ENCODE measurements at regions not wholly inside any gene's neighbourhood (a gene's known extent, or its start where the extent isn't known, plus 50 kb on each side); places are given as distances from the start of the nearest gene placed in this dataset.

- 96% methylated on average over 15 of the region's 15 CpGs for WGBS (ENCODE audit: insufficient coverage)
- intact Hi-C loops (cut with micrococcal nuclease) = no loop called here
- Mint-ChIP-seq H3K27me3 (ENCODE audit: low read depth in 3 of 3) (peaks cover 0 to 2% (median 0%) of the 10 kb centered on the region in 3 donors), H3K4me1 (no peaks in the 10 kb centered on the region), H3K36me3 (no peaks in the 10 kb centered on the region), H3K4me3 (no peak overlapping the region), H3K27ac (no peak overlapping the region), H3K9me3 (peaks cover 0 to 7% (median 0%) of the 10 kb centered on the region in 7 donors)
- TF ChIP-seq CTCF (IDR thresholded peaks at IDR 0.05) = no peak
- Histone ChIP-seq H3K9ac (ENCODE audit: insufficient read depth, low read length, poor library complexity, severe bottlenecking) (no peak overlapping the region), H3K27me3 (ENCODE audit: control insufficient read depth in 2 of 2, insufficient read depth in 2 of 2, low read length in 2 of 2) (no peaks in the 10 kb centered on the region), H3K36me3 (replicated peaks in 1 of 2; ENCODE audit: control insufficient read depth in 1 of 2, insufficient read depth in 2 of 2, low read length in 2 of 2) (no peaks in the 10 kb centered on the region), H3K79me2 (ENCODE audit: insufficient read depth, low read length) (no peaks in the 10 kb centered on the region), H4K20me1 (ENCODE audit: insufficient read depth, low read length) (no peaks in the 10 kb centered on the region), H3K9me3 (replicated peaks in 1 of 2; ENCODE audit: control insufficient read depth in 1 of 2, insufficient read depth in 1 of 2, low read length in 2 of 2) (no peaks in the 10 kb centered on the region), H3K27ac (ENCODE audit: low read depth in 1 of 2, low read length in 2 of 2) (no peak overlapping the region), H3K4me2 (replicated peaks; ENCODE audit: extremely low read depth, low read length, poor library complexity, severe bottlenecking) (no peak overlapping the region), H3K4me1 (ENCODE audit: control insufficient read depth in 1 of 2, insufficient read depth in 2 of 2, low read length in 2 of 2) (no peaks in the 10 kb centered on the region), H2AFZ (ENCODE audit: insufficient read depth, low read depth, low read length, poor library complexity, severe bottlenecking) (no peak overlapping the region), H3K4me3 (replicated peaks in 1 of 3; ENCODE audit: low read depth in 2 of 3, low read length in 3 of 3) (no peak overlapping the region)
- DNase-seq = no peak
Observed at GRCh38 chr11:42066113-42066512, 606.7 kb upstream of the LRRC4C start.

- no peak overlapping the region for H3K27ac ChIP-seq (ENCODE audit: low read depth in 1 of 2, low read length in 2 of 2)
- no peak overlapping the region for H3K4me2 ChIP-seq (replicated peaks; ENCODE audit: extremely low read depth, low read length, poor library complexity, severe bottlenecking)
- no peak for DNase-seq
- no peaks in the 10 kb centered on the region for H3K36me3 ChIP-seq (replicated peaks in 1 of 2; ENCODE audit: control insufficient read depth in 1 of 2, insufficient read depth in 2 of 2, low read length in 2 of 2)
- H3K9me3 ChIP-seq (replicated peaks in 1 of 2; ENCODE audit: control insufficient read depth in 1 of 2, insufficient read depth in 1 of 2, low read length in 2 of 2) = no peaks in the 10 kb centered on the region
- no peak overlapping the region for H3K4me3 Mint-ChIP-seq
- intact Hi-C loops (cut with micrococcal nuclease) = no loop called here
- no peaks in the 10 kb centered on the region for H4K20me1 ChIP-seq (ENCODE audit: insufficient read depth, low read length)
- no peaks in the 10 kb centered on the region for H3K27me3 Mint-ChIP-seq (ENCODE audit: low read depth in 3 of 3)
- TF ChIP-seq CTCF (IDR thresholded peaks at IDR 0.05) = no peak
- no peaks in the 10 kb centered on the region for H3K36me3 Mint-ChIP-seq
- no peaks in the 10 kb centered on the region for H3K4me1 Mint-ChIP-seq
- H3K4me3 ChIP-seq (replicated peaks in 1 of 3; ENCODE audit: low read depth in 2 of 3, low read length in 3 of 3) = no peak overlapping the region
- no peak overlapping the region for H3K9ac ChIP-seq (ENCODE audit: insufficient read depth, low read length, poor library complexity, severe bottlenecking)
- H2AFZ ChIP-seq (ENCODE audit: insufficient read depth, low read depth, low read length, poor library complexity, severe bottlenecking) = no peak overlapping the region
- H3K79me2 ChIP-seq (ENCODE audit: insufficient read depth, low read length) = no peaks in the 10 kb centered on the region
- H3K4me1 ChIP-seq (ENCODE audit: control insufficient read depth in 1 of 2, insufficient read depth in 2 of 2, low read length in 2 of 2) = no peaks in the 10 kb centered on the region
- peaks cover 0 to 3% (median 0%) of the 10 kb centered on the region in 7 donors for H3K9me3 Mint-ChIP-seq
- H3K27me3 ChIP-seq (ENCODE audit: control insufficient read depth in 2 of 2, insufficient read depth in 2 of 2, low read length in 2 of 2) = no peaks in the 10 kb centered on the region
- no peak overlapping the region for H3K27ac Mint-ChIP-seq
Observed at GRCh38 chr11:42074306-42074705, 614.9 kb upstream of the LRRC4C start.
